ENCODE measurements at regions not wholly inside any gene's neighbourhood (a gene's known extent, or its start where the extent isn't known, plus 50 kb on each side); places are given as distances from the start of the nearest gene placed in this dataset.

DNA sequence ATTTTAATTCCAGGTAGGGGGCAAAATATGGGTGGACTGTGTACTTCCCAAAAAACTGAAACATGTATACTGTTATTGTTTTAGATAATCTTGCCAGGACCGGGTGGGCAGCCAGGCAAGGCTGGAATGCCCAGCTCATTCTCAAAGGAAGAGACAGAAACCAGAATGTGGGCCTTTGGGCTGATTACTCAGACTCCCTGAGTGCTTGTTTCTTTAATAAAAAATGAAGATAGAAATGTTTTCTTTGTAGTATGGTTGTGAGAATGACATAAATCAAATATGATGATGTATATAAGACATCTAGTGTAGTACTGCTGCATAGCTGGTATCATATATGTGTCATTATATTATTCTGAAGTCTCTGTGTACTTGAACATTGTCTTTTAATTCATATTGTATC, 231.6 kb upstream of the NT5C1B start:
- TF ChIP-seq EZH2 (IDR thresholded peaks at IDR 0.05; ENCODE audit: insufficient read depth, poor library complexity, severe bottlenecking) (no peak), EZH2phosphoT487 (IDR thresholded peaks at IDR 0.05; ENCODE audit: insufficient read depth, low read depth) (no peak)
